NCI-H446 treated with DMSO at 0.1 percent for 48 hours (cell line): ENCODE measurements at regions not wholly inside any gene's neighbourhood (a gene's known extent, or its start where the extent isn't known, plus 50 kb on each side); places are given as distances from the start of the nearest gene placed in this dataset.

Source experiments
- DNase-seq: peaks from one replicate; lab custom pipeline; 2025; lab: John Stamatoyannopoulos, UW

DNA sequence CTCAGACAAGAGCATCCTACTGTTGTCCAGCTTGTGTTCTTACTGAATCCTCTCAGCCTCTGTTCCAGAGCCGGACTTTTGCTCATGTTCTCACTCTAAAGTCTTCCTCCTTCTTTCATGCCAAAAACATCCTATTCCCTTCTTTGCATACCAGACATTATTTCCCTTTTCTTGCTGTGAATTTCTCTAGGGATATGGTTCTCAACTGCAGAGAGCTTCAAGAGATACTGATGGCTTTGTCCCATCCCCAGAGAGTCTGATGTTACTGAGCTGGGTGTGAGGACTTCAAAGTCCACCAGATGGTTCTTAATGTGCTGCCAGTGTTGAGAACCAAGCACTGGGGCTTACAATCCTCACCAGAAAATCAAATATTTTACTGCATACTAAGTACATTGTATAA, 98.6 kb upstream of the FER start:
- DNase-seq = no peak

DNA sequence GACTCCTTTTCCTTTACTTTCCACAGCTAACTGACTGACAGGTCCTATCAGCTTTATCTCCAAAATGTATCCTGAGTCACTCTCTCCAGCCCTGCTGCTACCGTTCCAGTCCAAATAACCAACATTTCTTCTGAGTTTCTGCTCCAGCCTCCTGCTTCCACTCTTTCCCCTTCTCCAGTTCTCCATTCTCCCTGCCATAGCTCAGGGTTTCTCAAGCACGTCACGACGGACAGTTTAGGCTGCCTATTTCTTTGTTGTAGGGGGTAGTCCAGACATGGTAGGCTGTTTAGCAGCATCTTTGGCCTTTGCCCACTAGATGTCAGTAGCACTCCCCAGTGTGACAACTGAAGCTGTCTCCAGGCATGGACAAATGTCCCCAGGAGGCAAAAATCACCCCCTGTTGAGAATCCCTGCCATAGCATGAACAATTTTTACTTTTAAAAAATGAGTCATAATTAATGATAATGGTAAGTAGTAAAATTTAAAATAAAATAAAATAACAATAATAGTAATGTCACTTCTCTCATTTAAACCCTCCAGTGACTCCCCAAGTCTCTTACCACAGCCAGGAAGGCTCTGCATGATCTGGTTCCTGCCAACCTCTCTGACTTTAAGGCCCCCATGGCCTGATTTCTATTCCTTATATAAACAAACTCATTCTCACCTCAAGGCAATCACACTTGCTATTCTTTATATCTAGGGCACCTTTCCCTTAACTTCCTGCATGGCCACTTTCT, 105.4 kb upstream of the FER start:
- peak; percentile 63 for DNase-seq

DNA sequence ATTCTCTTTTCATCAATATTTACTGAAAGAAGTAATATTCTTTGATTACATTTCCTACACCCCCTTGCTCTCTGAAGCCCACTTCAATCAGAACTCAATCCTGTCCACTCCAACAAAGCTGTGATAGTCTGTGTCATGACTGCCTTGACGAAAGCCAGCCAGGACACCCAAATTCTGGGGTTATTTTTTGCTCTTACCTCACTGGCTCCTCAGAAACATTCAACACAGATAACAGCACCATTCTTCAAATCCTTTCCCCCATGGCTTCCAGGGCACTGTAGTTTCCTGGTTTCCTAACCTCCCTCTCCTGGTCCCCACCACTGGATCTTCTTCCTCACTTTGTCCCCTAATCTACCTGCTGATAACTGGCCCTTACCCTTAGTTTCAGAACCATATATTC, 106.1 kb upstream of the FER start:
- no peak for DNase-seq

DNA sequence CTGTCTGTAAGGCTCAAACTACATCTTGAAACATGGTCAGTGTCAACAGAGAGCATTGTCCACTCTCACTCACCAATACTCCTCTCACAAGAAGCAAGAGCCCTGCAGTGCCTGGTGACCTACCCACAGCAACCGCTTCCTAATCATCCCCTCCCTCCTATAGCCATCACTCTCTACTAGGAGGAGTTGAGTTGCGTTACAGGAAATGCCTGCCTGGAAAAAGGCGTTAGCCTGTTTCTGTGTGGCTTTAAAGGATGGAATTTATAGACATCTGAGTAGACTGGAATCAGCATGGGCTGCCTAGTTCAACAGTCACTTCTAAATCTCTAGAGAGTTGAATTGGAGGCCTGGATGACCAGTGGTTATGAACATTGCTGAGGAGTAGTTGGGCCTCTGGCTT, 108.3 kb upstream of the FER start:
- no peak for DNase-seq

DNA sequence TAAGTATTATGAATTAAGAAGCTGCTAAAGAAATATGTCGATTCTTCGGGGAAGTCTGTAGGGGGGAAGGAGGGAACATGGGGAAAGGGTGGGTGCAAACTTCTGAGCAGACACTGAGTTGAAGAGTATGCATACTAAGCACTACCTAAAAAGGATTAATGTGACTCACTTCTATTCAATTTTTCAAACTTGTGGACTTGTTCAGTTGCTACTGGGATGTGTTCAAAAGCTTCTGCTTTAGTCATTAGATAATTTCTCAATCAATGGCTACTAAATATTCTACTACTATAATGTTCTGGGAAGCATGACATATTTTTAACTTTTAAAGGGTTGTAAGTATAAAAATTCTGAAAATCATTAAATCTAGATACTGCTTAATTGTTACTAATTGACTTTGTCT, 109.7 kb upstream of the FER start:
- DNase-seq = no peak

DNA sequence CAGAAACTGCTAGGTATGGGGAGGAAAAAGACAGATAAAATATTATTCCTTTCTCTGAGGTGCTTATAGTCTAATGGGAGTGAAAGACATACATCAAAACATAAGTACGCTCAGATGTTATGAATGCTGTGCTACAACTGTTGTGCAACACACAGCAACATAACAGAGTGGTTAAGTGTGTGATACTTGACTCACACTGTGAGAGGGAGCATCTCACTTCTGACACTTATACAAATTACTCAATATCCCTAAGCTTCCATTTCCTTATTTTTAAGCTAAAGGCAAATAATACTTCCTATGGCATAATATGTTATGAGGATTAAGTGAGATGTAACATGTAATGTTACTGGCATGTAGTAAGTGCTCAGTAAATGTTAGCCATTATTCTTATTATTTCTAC, 110.6 kb upstream of the FER start:
- DNase-seq = no peak

DNA sequence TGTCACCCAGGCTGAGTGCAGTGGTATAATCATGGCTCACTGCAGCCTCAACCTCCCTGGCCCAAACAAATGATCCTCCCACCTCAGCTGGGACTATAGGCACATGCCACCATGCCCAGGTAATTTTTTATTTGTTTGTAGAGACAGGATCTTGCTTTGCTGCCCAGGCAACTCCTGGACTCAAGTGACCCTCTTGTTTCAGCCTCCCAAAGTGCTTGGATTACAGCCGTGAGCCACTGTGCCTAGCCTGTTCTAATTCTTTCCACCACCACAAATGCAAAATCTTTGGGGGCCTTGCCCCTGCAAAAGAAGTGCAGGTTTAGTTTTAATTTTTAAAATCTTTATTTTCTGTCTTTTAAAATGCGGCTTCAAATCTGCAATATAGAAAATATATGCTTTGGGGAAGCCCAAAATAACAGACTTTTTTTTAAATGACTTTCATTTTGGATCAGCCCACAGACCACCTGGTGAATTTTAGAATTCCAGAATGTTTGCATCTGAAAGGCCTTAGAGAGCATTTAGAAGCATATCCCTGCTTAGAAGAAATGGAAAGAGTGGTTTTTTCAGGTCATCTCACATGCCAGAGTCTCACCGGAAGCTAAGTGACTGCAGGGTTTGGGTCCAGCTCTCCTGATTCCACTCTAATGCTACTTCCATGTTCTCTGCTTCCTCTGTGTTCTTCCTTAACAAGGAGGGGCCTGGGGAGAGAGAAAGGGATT, 111.4 kb upstream of the FER start:
- DNase-seq = no peak

DNA sequence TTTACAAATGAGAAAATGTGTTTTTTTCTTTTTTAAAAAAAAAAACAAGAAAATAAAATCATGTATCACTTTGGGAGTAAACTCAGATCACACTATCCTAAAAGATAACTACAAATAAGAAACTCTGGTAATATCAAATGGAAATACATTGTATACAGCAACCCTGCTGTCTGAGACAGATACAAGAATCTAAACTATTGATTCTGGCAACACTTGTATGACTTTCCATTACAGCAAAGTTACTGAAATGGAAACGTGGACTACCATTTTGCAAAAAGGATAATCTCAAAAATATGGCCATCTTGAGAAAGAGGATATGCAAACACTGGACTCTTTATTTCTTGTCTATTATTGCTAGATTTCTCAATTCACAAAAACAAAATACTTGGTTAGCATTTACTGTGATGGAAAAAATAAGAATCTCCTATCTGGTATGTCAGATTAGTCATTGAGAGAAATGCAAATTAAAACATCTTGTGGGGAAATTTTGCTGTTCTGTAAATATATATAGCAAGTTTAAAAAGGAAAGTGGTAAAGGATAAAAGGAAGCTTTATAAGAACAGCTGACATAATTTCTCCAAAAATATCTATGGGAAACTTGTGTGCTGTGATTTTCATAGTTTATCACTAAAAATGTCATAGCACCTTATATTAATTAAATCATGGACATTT, 112.9 kb upstream of the FER start:
- DNase-seq = no peak

DNA sequence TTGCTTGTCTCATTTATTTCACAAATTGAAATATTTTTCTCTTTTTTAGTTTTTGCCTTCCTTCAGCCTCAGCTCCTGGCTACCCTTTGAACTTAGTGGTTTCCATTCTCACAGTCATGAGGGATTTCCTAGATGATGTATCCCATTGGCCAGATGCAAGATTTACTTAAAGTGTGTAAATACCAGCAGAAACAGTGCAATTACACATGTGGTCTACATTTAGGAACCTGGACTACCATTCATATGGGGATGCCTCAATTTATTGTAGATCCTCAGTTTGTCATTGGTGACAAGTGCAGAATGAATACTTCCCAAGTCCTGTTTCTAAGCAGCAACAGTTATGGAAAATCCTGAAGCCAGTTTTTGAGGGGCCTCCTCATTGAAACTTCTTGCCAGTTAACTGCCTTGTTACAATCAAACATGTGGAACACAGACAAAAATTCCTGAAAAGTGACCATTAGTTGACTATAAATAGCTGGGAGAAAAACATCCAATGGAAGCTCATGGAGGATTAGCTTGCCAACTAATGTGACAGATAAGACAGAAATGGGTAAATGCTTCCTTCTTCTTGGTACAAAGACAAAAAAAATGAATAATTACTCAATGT, 113.6 kb upstream of the FER start:
- DNase-seq = no peak

DNA sequence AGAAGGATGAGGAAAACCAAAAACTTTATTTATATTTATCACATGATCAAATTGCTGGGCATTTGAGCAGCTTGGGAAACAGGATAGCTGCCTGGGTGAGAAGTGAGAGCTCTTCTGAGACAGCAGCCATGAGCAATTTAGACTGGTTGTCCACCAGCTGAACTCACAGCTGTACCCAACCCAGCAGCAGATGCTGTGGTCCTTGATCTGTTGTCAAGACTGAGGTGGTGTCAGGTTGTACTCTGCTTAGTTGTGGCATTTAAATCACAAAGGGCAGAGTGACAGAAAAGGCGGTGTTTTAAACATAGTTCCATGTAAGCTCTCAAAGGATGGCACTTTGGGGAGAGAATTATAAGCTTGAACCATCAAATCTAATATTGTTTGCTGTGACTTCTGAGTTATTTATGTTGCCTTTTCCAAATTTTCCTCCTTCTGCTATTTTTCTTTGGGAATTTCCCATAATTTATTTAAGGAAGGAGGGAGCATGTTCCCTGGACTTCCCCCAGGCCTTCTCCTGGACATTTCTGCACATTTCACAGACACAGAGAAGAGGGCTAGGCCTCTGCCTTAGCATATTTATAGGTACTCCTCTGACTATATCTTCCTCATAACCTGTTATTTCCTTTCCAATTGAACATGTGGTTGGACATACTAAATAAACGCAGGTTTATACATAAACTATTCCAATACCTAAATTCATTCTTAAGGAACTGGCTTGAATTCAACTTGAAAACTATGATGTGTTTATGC, 117.7 kb upstream of the FER start:
- no peak for DNase-seq

DNA sequence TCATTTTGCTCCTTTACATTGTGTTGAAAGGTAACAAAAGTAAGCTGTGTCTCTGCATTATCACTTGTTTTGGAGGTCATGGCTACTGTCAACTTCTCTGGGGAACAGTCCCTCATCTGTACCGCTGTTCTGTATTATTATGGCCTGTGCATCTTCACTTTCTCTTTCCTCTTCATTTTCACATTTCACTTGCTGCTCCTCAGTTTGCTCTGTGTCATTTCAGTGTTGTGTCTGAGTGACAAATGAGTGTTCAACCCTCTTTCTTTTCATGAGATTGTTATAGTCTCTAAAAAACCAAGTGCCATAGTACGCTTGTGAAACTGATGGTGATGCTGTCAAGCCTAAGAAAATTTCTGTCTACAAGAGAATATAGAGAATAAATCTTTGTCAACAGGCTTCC, 122.0 kb upstream of the FER start:
- no peak for DNase-seq

DNA sequence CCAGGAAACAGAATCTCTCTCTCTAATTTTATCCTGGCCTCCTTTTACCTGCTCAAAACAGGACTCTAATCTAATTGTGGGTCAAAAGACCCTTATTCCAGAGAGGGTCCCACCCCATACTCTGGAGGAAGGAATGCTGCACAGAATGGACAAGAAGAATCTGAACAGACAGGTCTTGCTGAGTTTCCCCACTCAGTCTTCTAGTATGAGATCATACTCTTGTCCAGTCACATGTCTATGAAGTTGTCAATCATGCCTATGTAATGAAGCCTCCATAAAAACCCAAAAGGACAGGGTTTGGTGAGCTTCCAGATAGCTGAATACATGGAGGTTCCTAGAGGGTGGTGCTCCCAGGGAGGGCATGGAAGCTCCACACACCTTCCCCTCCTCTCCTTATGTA, 123.9 kb upstream of the FER start:
- DNase-seq = no peak

DNA sequence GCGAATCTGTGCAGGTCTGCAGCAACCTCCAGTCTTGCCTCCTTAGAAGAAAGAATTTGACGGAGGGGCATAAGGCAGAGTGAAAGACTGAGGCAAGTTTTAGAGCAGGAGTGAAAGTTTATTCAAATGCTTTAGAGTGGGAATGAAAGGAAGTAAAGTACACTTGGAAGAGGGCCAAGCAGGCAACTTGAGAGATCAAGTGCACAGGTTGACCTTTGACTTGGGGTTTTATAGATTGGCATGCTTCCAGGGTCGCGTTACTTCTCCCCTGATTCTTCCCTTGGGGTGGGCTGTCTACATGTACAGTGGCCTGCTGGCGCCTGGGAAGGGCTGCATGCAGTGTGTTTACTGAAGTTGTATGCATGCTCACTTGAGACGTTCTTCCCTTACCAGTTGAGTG, 127.2 kb upstream of the FER start:
- no peak for DNase-seq

DNA sequence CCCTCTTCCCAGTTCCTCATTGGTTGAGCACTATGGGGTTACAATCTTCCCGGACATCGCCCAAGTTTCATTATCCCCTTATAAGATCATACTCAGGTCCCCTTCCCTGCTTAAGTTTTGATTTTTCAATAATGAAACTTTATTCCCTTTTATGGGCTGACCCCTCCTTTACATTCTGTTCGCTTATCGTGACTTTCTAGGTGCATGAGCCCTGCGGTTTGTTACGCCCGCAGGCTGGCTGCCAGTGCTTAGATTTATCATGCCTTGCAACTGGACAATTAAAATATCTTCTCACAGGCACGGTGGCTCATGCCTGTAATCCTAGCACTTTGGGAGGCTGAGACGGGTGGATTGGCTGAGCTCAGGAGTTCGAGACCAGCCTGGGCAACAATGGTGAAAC, 127.9 kb upstream of the FER start:
- DNase-seq = no peak

DNA sequence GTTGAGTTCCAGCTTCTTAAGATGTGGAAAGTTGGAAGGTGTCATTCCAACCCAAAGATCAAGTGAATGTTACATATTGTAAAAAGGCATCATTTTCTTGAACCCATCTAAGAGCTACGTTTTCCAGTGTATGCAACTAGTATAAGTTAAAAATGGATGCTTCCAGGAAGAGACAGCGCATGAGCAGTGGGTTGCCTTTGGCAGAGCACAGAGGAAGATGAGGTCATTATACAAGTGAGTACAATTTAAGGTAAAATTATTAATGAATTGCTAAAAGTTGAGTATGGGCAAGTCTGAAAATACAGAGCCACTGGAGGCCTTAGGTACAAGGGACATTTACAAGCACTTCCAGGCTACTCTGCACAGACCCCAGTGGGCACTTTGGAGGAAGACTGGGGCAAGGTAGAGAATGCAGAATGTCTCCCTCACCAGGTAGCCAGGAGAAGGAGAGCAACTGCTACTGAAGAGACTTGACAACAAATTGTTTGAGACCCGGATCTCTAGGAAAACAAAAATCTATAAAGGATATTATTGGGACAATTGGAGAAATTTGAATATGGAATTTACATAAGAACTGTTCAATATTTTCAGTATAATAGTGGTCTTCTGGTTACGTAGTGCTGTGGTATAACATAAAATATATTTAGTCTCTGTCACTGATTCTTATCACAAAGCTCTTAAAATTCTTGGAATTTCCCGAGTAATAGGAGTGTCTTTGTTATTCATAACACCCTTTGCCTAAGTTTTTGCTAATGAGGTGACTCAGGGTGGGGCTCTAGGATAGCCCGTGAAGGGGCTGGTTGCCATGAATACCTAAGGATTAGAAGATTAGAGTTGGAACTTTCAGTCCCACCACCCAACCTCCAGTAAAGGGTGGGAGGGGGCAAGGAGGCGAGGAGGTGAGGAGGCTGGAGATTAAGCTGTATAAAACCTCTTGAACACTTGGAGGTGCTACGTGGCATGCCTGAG, 129.9 kb upstream of the FER start:
- DNase-seq = no peak

DNA sequence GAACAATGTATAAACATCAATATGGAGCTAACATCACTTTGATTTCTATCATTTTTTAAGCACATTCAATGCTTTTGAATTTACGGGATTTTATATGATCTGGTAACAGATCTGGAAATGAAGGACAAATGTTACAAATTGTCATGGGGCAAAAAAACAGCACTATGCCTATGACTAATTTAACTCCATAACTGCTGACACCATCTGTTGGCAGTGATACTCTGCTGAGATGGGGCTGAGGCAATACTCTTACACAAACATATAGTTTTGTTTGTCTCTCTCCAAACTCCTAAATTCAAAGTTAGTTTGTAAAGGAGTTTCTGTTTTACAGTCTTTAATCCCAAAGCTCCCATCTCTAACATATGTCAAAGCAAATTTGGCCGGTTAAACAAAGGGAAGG, 132.5 kb upstream of the FER start:
- no peak for DNase-seq

DNA sequence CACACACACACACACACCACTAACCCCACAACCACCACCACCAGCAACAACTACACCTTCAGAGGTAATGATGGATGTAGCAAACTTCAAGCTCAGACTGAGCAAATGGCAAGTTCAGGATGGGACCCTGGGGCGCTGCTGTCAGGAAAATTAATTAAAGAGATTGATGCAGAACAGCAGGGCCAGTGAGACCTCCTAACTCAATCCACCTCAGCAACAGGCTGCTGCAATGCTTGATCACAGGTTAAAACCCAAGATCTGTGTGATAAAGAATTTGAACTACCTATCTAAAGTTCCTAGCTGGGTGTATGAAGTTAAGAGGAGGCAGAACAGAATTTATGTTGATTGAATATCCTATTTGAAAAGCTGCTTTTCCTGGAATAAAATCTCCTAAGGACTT, 140.3 kb upstream of the FER start:
- no peak for DNase-seq

DNA sequence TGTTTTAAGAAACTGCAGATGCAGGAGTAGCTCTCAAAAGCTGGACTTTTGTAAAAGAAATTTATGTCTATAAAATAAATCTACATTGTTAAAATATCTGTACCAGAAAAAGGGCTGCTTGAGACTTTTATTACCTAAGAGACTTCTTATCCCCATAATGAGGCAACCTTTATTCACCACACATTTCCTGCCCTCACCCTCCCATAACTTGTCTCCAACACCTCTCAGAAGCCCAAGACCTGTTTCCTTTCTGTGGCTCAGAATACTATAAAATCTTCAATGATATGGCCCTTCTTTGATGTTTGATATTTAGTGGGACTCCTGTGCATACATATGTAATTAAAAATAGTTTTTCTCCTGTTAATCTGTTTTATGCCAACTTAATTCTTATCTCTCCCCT, 141.5 kb upstream of the FER start:
- no peak for DNase-seq

DNA sequence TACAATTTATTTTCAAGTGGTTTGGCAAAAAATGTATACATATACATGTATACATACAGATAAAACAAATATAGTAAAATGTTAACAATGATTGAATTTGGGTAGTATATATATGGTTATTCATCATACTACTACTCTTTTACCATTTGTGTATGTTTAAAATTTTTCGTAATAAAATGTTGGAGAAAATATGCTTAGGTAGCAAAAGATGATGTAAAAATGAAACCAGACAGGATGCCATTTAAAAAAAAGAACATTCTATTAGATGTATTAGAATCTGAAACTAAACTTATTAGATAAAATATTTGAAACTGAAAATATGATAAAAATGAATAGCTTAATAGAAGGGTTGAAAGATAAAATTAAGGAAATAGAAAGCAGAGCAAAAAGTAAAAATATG, 144.9 kb upstream of the FER start:
- DNase-seq = no peak

DNA sequence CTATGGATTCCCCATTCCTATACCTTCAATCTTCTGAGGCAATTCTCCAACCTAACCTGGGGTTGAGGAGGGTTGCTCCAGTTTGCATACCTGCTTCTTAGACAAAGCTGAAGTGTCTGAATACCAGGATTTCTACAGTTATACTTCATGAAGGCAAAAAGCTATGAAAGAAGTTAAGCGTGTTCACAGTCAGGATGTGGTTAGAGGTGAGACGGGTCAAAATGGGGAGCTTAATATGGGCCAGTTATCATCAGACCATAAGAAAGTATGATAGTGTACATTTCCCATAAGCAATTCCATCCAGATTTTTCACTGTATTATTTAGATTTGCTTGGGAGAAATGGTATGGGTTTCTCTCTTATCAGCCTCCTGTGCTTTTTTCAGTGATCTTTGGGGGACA, 156.9 kb upstream of the FER start:
- DNase-seq = no peak

DNA sequence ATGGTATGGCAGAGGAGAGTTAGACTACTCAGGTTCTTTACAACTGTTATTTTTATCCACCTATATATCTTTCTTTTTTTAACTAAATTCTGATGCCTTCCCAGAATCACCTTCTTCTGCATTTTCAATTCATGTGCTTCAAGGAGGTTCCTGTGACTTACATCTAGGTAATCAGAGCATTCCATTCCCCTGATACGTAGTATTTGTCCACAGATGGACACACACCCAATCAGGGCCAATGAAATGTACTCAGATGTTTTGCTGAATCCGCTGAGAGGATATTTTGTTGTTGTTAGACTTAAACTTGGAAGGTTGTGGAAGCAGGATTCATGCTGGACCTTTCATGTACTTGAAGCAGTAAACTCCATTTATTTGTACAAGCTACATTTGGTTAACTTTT, 159.4 kb upstream of the FER start:
- no peak for DNase-seq
